Karpas-422 (cell line): ENCODE measurements at regions not wholly inside any gene's neighbourhood (a gene's known extent, or its start where the extent isn't known, plus 50 kb on each side); places are given as distances from the start of the nearest gene placed in this dataset.
"Not testable (repeated sequence)": the region's sequence is repeated elsewhere in the genome, so short reads cannot be mapped to it uniquely, and the experiment has no call there.

Source experiments
- DNase-seq: peaks from one replicate; pipeline ENCODE4 v3.0.0-alpha.2; 2015
- H2AFZ ChIP-seq: fragments of 200-600 bp; sonication (generic); 2 replicates; pipeline ENCODE4 v1.6.1; 2014; ENCODE audit warnings: antibody characterized with exemption, low read length, mixed read lengths
- H3K27ac ChIP-seq: fragments of 200-600 bp; sonication (generic); 2 replicates; pipeline ENCODE4 v1.5.1; 2014; ENCODE audit warnings: mild to moderate bottlenecking, low read length, moderate library complexity
- H3K27me3 ChIP-seq: fragments of 200-600 bp; sonication (generic); 2 replicates; pipeline ENCODE4 v1.6.1; 2014; ENCODE audit warnings: low read length, mixed read lengths
- H3K36me3 ChIP-seq: fragments of 200-600 bp; sonication (generic); 2 replicates; pipeline ENCODE4 v1.6.1; 2014; ENCODE audit warnings: low read length, mixed read lengths; ENCODE audit not compliant: insufficient read depth
- H3K4me1 ChIP-seq: fragments of 200-600 bp; sonication (generic); 2 replicates; pipeline ENCODE4 v1.6.1; 2014; ENCODE audit warnings: mild to moderate bottlenecking, low read length, mixed read lengths
- H3K4me2 ChIP-seq: fragments of 200-600 bp; sonication (generic); 2 replicates; pipeline ENCODE4 v1.6.1; 2014; ENCODE audit warnings: low read length, low read depth, mild to moderate bottlenecking; ENCODE audit not compliant: poor library complexity, severe bottlenecking
- H3K4me3 ChIP-seq: fragments of 200-600 bp; sonication (generic); 2 replicates; pipeline ENCODE4 v1.5.1; 2014; ENCODE audit warnings: mild to moderate bottlenecking, antibody characterized with exemption, low read length, mixed read lengths
- H3K79me2 ChIP-seq: fragments of 200-600 bp; sonication (generic); 2 replicates; pipeline ENCODE4 v1.6.1; 2014; ENCODE audit warnings: mild to moderate bottlenecking, low read length, mixed read lengths
- H3K9ac ChIP-seq: fragments of 200-600 bp; sonication (generic); 2 replicates; pipeline ENCODE4 v1.6.0; 2014; ENCODE audit warnings: low read length
- H3K9me2 ChIP-seq: fragments of 200-600 bp; sonication (generic), shearing (Covaris generic); replicated peaks from 2 replicates; pipeline ENCODE4 v1.6.0; 2014; ENCODE audit warnings: mild to moderate bottlenecking, low read length, moderate library complexity; ENCODE audit not compliant: insufficient read depth
- H3K9me3 ChIP-seq: fragments of 300-700, 200-600 bp; sonication (generic); 2 replicates; pipeline ENCODE4 v1.6.1; 2014; ENCODE audit warnings: low read length, mixed read lengths
- H4K20me1 ChIP-seq: fragments of 200-600 bp; sonication (generic); 2 replicates; pipeline ENCODE4 v1.6.1; 2014; ENCODE audit warnings: mild to moderate bottlenecking, antibody characterized with exemption, low read length, low read depth; ENCODE audit not compliant: insufficient read depth

DNA sequence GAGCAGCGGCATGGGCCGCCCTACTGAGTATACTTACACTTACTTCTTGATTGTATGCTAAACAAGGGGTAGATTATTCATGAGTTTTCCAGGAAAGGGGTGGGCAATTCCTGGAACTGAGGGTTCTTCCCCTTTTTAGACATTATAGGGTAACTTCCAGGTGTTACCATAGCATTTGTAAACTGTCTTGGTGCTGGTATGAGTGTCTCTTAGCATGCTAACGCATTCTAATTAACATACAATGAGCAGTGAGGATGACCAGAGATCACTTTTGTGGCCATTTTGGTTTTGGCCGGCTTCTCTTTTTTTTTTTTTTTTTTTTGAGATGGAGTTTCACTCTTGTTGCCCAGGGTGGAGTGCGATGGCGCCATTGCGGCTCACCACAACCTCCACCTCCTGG lies 491.8 kb upstream of the AUTS2 start:
- H3K27me3 ChIP-seq, H3K9ac ChIP-seq, DNase-seq, H3K9me2 ChIP-seq, H3K4me3 ChIP-seq, H3K79me2 ChIP-seq, H2AFZ ChIP-seq, H4K20me1 ChIP-seq: not testable (repeated sequence)
- Histone ChIP-seq H3K4me2 (peak overlapping the region; percentile 30), H3K4me1 (peaks cover 69% of the 10 kb centered on the region), H3K36me3 (peaks cover 11% of the 10 kb centered on the region; the same call in 1 of the 2 replicates), H3K27ac (peak overlapping the region; percentile 100), H3K9me3 (peaks cover 17% of the 10 kb centered on the region)

DNA sequence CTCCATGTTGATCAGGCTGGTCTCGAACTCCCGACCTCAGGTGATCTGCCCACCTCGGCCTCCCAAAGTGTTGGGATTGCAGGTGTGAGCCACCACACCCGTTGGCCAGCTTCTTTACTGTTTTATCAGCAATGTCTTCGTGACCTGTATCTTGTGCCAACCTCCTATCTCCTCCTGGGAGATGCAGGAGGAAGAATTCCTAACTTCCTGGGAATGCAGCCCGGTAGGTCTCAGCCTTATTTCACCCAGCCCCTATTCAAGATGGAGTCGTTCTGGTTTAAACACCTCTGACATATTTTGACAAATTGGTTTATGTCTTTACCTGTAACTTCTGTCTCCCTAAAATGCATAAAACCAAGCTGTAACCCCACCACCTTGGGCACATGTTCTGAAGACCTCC lies 491.3 kb upstream of the AUTS2 start:
- not testable (repeated sequence) for H3K9me2 ChIP-seq, H4K20me1 ChIP-seq, H3K79me2 ChIP-seq, DNase-seq, H2AFZ ChIP-seq, H3K27me3 ChIP-seq
- H3K36me3 ChIP-seq = peaks cover 16% of the 10 kb centered on the region; the same call in 1 of the 2 replicates
- peak overlapping the region; percentile 74 for H3K9ac ChIP-seq
- H3K9me3 ChIP-seq = peaks cover 22% of the 10 kb centered on the region
- H3K4me2 ChIP-seq = peak overlapping the region; percentile 73
- H3K4me3 ChIP-seq = peak overlapping the region; percentile 46; the same call in 1 of the 2 replicates
- peak overlapping the region; percentile 100 for H3K27ac ChIP-seq
- H3K4me1 ChIP-seq = peaks cover 69% of the 10 kb centered on the region

DNA sequence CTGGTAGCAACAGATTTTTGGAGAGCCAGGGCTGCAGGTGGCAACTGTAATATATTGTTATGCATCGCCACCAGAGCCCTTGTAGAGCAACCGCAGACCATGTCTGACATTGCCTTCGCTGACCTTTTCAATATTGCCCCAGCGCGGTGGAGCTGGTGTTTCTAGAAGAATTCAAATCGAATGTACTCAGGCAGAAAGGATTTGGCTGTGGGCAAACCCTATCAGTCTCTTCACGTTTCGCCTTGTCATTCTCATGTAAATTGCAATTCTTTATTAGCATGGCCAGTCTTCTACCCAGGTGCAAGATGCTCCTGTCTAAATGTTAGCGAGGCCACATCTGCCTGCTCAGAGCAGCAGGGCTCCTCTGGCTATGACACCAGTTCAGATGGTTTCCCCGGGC lies 490.2 kb upstream of the AUTS2 start:
- peaks cover 26% of the 10 kb centered on the region; the same call in 1 of the 2 replicates for H3K36me3 ChIP-seq
- DNase-seq = peak; percentile 99
- H3K27ac ChIP-seq = peak overlapping the region; percentile 100

DNA sequence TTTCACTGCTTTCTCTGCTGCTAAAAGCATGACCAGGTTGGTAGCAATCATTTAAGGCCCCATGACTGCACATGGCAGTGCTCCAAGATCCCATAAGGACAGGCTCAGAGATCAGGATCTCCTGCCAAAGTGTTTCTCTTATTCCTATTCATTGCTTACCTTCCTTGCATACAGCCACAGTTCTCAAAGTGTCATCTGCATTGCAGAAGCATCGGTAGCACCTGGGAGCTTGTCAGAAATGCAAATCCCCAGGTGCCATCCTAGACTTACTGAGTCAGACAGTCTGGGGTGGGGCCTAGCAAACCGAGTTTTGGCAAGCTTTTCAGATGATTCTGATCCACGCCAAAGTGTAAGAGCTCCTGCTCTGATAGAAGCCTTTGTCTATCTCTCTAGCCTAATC lies 489.0 kb upstream of the AUTS2 start:
- Histone ChIP-seq H3K4me1 (peaks cover 61% of the 10 kb centered on the region), H3K27ac (peak overlapping the region; percentile 100), H2AFZ (no peak overlapping the region), H3K9me3 (peaks cover 40% of the 10 kb centered on the region), H3K9me2 (no peaks in the 10 kb centered on the region), H3K9ac (peak overlapping the region; percentile 61), H3K4me2 (peak overlapping the region; percentile 61), H3K79me2 (no peaks in the 10 kb centered on the region), H4K20me1 (no peaks in the 10 kb centered on the region), H3K36me3 (peaks cover 34% of the 10 kb centered on the region; the same call in 1 of the 2 replicates), H3K27me3 (no peaks in the 10 kb centered on the region), H3K4me3 (peak overlapping the region; percentile 39)
- peak; percentile 97 for DNase-seq

More for the DNA sequence above, 490.2 kb upstream of the AUTS2 start:
- H3K27me3 ChIP-seq = no peaks in the 10 kb centered on the region
- peak overlapping the region; percentile 73 for H3K4me2 ChIP-seq
- no peaks in the 10 kb centered on the region for H3K9me2 ChIP-seq
- no peak overlapping the region for H2AFZ ChIP-seq
- no peak overlapping the region for H3K4me3 ChIP-seq
- H3K9ac ChIP-seq = peak overlapping the region; percentile 74
- no peaks in the 10 kb centered on the region for H4K20me1 ChIP-seq
- H3K9me3 ChIP-seq = peaks cover 31% of the 10 kb centered on the region
- H3K4me1 ChIP-seq = peaks cover 65% of the 10 kb centered on the region
- H3K79me2 ChIP-seq = no peaks in the 10 kb centered on the region

DNA sequence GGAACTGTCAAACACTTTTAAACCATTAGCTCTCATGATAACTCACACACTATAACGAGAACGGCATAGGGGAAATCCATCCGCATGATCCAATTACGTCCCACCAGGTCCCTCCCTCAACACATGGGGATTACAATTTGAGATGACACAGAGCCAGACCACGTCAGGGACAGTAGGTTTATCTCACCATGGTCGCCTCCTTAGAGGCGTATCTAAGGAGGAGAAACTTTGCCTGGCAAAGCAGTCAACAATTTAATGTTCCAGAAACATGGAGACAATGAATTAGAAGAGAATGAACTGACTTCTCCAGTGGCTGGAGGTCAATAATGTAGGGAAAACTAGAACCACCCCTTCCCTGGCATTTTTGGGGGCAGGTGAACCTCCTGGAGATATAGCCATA lies 488.4 kb upstream of the AUTS2 start:
- Histone ChIP-seq H3K4me2 (no peak overlapping the region), H3K9ac (peak overlapping the region; percentile 32; the same call in 1 of the 2 replicates), H3K27ac (peak overlapping the region; percentile 100), H3K4me3 (peak overlapping the region; percentile 32), H3K4me1 (peaks cover 54% of the 10 kb centered on the region), H2AFZ (no peak overlapping the region), H4K20me1 (no peaks in the 10 kb centered on the region), H3K79me2 (no peaks in the 10 kb centered on the region), H3K36me3 (peaks cover 36% of the 10 kb centered on the region; the same call in 1 of the 2 replicates), H3K27me3 (no peaks in the 10 kb centered on the region), H3K9me2 (no peaks in the 10 kb centered on the region), H3K9me3 (peaks cover 47% of the 10 kb centered on the region)
- no peak for DNase-seq

DNA sequence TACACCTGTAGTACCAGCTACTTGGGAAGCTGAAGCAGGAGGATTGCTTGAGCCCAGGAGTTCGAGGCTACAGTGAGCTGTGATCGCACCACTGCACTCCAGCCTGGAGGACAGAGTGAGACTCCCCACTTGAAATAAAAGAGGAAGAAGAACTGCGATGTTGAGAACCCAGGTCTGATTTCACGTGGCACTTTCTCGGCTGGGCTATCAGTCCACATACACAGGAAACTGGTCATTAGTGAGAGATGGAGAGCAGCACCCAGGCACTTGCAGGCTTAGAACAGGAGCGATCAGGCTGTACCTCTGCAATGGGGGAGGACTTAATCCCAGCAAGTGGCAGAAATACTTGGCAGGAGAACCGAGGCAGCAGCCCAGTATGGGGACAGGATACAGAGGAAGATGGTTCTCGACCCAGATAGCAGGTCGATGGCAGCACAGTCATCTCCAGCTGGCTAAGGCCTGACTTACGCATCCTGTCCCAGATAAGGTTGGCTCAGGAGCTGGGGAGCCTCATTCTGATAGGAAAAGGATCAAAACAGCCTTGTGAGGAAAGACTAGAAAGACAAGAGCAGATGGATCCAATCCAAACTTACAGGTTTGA lies 487.7 kb upstream of the AUTS2 start:
- no peaks in the 10 kb centered on the region for H4K20me1 ChIP-seq
- H3K4me2 ChIP-seq = no peak overlapping the region
- no peak overlapping the region for H3K9ac ChIP-seq
- peak overlapping the region; percentile 32 for H3K4me3 ChIP-seq
- peak overlapping the region; percentile 100 for H3K27ac ChIP-seq
- no peaks in the 10 kb centered on the region for H3K9me2 ChIP-seq
- DNase-seq = no peak
- H3K4me1 ChIP-seq = peaks cover 48% of the 10 kb centered on the region
- H3K79me2 ChIP-seq = no peaks in the 10 kb centered on the region
- peaks cover 36% of the 10 kb centered on the region; the same call in 1 of the 2 replicates for H3K36me3 ChIP-seq
- peaks cover 47% of the 10 kb centered on the region for H3K9me3 ChIP-seq
- H3K27me3 ChIP-seq = no peaks in the 10 kb centered on the region
- no peak overlapping the region for H2AFZ ChIP-seq

DNA sequence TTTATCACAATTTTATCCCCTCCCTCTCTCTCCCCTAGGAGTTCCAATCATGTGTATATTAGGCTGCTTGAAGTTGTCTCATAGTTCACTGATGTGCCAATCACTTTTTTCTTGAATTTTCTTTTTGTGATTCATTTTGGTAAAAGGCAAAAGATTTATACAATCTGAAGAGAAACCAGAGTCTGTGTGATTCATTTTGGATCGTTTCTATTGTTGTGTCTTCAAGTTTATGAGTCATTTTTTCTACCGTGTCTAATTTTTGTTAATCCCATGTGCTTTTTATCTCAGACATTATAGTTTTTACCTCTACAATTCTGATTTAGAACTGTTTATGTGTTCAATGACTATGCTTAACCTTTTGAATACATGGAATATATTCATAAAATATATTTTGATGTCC lies 483.9 kb upstream of the AUTS2 start:
- Histone ChIP-seq H3K27ac (no peak overlapping the region), H3K4me2 (no peak overlapping the region), H3K9me2 (no peaks in the 10 kb centered on the region), H3K36me3 (peaks cover 36% of the 10 kb centered on the region; the same call in 1 of the 2 replicates), H3K27me3 (no peaks in the 10 kb centered on the region), H3K9me3 (peaks cover 47% of the 10 kb centered on the region), H3K9ac (no peak overlapping the region), H4K20me1 (no peaks in the 10 kb centered on the region), H3K79me2 (no peaks in the 10 kb centered on the region), H3K4me1 (peaks cover 12% of the 10 kb centered on the region), H3K4me3 (no peak overlapping the region), H2AFZ (no peak overlapping the region)
- no peak for DNase-seq

DNA sequence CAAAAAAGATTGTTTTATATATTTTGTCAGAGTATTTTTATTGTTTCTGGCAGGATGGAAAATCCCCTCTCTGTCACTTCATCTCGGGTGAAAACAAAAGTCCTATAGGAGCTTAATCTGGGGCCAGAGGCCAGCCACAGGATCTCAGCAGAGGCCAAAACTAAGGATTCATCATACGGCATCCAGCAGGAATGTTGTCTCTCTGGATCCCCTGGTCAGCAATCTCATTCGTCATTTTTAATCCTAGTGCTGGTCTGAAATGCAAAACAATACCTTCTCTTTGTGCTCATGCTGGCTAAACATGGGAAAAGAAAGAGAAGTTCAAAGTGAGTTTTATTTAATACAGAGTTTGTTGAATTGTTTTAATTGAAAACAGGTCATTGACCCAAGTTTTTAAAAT lies 482.5 kb upstream of the AUTS2 start:
- Histone ChIP-seq H3K9ac (no peak overlapping the region), H3K4me1 (no peaks in the 10 kb centered on the region; the same call in 1 of the 2 replicates), H3K27ac (no peak overlapping the region), H3K79me2 (no peaks in the 10 kb centered on the region), H3K4me2 (no peak overlapping the region), H3K9me2 (no peaks in the 10 kb centered on the region), H3K9me3 (peaks cover 36% of the 10 kb centered on the region), H3K36me3 (peaks cover 32% of the 10 kb centered on the region; the same call in 1 of the 2 replicates), H3K4me3 (no peak overlapping the region), H2AFZ (no peak overlapping the region), H4K20me1 (no peaks in the 10 kb centered on the region), H3K27me3 (no peaks in the 10 kb centered on the region)
- no peak for DNase-seq
